ENCODE measurements at regions not wholly inside any gene's neighbourhood (a gene's known extent, or its start where the extent isn't known, plus 50 kb on each side); places are given as distances from the start of the nearest gene placed in this dataset.

DNA sequence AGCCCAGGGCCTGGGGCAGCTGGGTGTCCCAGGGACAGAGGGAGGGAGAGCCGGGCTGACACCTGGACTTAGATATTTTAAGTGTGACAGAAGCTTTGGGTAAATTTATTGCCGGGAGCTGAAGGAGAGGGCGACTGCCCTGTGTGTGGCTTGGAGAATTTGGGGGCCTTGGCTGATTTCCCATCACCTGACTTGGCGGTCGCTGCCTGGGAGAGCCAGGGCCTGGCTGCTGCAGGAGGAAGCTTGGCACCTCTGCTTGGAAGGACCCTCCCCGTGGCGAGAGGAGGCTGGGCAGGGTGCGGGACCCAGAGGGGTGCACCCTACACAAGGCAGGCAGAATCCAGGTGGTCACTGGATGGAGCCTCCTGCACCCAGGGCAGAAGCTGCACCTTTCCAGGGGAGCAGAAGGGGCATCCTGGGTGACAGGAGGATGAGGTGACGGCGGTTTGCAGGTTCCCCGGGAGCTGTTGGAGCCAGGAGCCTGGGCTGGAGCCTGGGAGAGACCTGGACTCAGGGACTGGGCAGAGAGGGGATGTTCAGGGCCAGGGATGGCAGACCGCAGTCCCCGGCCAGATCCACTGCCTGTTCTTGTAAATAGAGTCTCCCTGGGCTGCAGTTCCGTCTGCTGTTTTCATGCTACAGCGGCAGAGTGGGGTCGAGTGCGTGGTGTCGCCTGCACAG is 72.0 kb downstream of the RGS12 start:
- DNase-seq (ENCODE audit: low read depth in 4 of 4, low spot score in 1 of 4) = no peak

DNA sequence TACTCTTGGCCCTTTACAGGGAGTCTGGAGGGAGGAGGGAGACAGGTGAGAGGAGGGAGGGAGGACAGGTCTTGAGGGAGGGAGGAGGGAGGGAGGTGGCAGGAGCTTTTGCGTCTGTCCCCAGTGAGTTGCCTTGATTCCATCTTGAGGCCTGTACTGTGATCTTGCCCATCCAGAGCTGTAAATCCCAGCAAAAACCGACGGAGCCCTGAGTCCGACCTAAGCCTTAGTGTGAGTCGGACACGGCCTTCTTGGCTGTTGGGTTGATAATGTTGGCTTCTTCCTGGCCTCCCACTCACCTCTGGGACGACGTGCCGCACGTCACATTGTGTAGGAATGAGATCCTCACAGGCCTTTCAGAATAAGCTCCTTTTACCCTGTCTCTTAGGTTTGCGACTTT is 72.5 kb downstream of the RGS12 start:
- no peak for DNase-seq (ENCODE audit: low read depth in 4 of 4, low spot score in 1 of 4)

DNA sequence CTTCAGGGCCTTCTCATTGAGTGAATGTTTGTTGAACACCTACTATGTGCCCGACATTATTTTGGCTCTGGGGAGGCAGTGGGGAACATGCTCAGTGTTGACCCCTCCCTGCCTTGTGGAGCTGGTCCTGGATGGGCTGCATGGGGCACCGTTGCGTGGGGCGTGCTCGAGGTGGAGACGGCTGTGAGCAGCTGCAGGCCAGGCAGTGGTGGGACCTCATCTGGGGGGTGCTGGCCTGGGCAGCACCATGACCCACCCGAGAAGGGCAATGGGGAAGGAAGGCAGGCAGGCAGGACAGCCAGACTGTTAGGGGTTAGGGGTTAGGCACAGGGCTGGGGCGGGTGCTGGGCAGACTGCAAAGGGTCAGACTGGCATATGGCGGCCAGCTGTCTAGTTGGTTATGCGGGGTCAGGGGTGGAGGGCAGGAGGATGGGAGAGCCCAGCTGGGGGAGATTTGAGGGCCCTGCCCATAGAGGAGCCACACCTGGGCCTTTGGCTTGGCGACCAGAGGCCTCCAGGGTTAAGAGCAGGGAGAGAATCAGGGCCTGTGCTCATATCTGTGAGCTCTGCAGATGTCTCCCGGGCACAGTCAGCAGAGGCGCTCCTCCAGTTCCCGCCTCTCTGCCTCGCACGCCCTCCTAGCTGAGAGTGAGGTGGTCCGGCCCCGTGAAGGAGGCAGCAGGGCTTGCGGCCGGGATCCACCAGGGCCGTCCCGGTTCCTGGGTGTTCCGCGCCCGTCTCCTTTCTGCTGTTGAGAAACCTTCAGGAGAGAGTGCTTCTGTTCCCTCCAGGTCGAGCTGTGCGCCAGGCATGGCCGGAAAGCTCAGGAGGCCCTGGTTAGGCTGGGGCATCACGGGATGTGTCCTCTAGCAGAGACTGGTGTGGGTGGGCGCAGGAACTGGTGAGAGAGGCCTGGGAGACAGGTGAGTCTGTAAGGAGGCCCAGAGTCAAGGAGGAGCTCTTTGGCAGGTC is 73.3 kb downstream of the RGS12 start:
- no peak for DNase-seq (ENCODE audit: low read depth in 4 of 4, low spot score in 1 of 4)

DNA sequence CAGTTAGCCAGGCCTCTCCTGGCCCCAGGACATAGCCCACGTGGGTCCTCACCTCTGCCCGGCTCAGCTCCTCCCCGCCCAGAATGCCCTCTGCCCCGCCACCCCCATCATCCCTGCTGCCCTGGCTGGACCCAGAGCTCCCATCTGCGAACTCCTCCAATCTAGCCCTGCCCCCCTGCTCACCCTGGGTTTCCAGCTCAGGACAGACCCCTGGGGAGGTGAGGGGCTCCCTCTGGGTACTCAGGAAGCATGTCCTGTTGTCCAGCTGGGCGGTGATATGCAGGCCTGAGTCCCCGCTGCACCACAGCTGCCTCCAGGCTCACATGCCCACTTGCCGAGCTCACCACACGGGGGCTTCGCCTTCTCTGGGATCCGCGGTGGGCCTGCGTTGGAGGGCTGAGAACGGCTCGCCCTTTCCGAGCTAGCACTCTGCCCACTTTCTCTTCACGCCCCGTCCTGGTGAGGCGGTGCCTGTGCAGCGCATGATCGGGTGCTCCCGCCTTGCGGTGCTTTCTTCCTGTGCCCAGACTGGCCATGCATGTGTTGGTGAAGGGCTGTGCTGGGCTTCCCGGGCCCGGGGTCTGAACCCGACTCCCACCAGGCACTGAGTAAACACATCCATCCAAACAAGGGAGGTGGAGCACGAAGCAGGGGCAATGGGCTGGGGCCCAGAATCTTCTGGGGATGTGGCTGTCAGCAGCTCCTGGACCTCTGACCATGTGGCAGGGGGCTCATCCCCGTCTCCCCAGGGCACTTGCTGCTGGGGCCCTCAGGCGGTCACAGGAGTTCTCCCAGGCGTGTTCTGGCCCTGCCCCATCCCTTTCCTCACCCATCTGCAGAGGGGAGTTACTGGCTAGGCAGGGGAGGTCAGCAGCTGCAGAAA is 74.3 kb downstream of the RGS12 start:
- no peak for DNase-seq (ENCODE audit: low read depth in 4 of 4, low spot score in 1 of 4)

DNA sequence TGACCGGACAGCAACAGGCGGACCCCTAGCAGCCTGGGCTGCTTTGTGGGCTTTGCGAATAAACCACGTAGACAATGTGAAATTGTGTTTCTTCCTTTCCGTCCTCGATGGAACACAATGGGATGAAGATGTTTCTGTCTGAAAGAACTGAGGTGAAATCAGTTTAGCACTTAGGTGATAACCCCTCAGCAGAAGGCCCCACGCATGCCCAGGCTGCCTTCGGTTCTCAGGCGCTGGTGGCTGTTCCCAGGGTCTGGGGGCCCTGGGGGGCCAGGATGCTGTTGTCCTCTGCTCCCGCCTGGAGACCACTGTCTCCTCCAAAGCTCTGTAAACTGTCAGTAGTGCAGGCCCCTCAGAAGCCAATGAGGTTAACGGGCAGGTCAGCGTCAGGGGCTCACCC is 73.9 kb upstream of the HGFAC start:
- no peak for DNase-seq (ENCODE audit: low read depth in 4 of 4, low spot score in 1 of 4)

DNA sequence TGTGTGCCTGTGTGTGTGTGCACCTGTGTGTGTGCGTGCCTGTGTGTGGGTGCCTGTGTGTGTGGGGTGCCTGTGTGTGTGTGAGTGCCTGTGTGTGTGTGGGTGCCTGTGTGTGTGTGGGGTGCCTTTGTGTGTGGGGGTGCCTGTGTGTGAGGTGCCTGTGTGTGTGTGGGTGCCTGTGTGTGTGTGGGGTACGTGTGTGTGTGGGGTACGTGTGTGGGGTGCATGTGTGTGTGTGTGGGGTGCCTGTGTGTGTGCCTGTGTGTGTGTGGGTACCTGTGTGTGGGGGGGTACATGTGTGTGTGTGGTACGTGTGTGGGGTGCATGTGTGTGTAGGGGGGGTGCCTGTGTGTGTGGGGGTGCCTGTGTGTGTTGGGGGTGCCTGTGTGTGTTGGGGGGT is 73.4 kb upstream of the HGFAC start:
- no peak for DNase-seq (ENCODE audit: low read depth in 4 of 4, low spot score in 1 of 4)

DNA sequence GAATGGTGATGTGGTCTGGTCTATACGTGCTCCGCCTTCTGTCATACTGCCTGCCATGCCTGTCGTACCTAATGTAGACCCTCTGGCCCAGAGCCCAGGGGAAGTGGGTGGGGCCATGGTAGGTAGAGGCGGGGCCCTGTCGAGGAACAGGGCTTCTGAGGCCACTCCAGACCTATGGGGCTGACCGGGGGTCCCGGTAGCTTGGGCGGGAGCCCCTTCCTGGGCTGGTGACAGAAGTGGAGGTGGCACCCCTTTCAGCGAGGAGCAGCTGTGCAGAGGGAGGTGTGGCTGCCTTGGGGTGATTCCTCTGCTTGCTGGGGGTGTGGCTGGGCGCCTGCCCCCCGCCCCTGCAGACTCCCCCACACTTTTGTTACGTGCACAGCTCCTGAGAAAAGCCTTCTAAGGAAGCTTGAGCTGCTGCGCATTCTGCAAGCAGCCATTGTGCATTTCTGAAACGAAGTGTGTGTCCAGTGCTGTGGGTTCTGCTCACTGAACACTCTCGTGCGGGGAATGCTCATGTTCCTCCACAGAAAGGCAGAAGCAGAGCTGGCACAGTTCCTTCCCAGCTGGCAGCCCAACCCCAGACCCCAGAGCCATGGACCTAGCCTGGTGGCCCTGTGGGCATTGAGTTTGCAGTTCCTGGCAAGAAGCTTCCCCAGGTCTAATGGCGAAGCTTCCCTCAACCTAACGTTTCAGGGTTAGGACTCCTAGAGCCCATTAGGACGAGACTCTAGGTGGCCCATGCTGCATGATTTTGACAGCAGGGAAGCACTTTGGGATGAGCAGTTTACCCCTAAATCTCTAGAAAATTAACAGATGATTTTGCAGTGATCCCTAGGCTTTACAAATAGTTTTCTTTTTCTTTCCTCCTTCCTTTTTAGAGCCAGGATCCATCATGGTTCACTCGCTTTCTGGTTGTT is 72.7 kb upstream of the HGFAC start:
- DNase-seq (ENCODE audit: low read depth in 4 of 4, low spot score in 1 of 4) = no peak

DNA sequence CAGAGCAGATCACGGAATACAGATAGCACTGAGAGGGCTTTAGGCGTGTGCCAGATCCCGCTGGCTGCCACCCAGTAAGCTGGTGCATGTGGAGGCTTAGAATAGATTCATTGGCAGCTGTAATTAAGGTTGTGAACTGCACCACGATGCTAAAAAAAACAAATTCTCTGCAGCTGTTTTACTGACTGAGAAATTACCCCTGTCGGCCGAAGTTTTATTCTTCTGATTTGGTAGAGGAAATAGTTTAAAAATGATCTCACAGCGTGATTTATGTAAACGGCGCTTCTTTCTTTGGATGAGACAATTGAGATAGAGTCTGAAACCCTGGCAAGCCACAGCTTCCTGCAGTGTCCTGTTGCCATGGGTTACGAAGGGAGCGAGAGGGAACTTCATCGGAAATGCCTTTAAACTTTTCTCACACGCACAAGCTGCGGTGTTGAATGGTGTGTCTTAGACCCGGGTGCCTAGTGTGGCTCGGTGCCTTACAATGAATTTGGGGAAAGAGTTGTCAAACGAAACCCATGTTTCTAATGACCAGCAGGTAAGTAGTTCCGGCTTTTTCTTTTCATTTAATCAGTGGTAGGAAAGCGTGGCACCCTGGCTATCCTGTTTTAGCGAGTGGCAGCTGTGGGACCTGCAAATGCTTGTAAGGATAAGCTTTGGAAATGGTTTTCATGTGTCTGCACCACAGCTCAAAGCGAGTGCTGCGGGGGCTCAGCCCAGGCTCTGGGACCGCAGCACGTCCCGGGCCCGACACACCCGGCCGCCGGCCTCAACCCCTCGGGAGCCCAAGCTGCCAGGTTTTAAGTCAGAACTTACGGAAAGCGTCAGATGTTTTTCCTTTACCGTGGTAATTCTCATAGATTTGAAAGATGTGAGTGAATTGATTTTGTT is 71.7 kb upstream of the HGFAC start:
- DNase-seq (ENCODE audit: low read depth in 4 of 4, low spot score in 1 of 4) = peak in 1 of 4 experiments; percentile 29

DNA sequence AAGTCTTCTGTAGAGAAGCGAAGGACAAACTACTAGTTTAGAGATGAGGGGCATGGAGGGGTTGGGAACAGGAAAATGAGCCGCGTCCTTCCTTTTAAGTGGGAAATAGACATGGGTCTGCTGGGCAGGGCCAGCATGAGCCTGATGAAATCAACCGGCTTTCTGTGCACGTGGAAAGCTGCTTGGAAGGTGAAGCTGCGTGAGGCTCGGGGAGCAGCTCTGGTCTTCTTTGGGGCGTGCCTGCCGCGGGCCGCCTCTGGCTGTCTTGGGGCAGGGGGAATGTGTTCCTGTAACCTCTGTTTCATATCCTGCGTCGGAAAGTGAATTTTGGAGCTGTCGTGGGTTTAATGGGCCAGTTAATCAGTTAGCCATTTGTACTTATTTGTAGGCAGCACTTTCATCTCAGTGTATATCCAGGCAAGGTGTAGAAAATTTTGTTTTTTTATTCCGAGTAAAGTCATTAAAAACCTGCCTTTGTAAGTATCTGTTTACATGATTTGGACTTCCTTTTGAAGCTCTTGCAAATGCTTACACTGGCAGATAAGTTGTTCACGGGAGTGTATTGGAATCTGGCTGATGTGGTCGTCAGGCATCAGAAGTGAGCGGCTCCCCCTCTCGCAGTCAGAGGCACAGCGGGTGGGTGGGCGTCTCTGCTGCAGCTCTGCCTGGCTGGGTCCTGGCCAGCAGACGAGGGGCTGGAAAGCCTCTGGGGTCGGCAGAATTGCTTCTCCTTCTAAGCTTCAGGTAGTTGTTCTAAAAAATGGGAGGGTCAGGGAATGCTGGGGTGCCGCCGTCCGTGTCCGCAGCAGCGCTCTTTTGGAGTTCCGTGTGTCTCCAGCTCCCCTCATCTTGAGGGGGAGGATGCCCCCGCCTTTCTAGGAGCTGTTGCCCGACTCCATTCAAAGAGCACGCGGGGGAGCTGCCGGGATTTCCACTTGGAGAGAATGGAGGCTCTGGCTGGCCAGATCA is 70.5 kb upstream of the HGFAC start:
- DNase-seq (ENCODE audit: low read depth in 4 of 4, low spot score in 1 of 4) = no peak

DNA sequence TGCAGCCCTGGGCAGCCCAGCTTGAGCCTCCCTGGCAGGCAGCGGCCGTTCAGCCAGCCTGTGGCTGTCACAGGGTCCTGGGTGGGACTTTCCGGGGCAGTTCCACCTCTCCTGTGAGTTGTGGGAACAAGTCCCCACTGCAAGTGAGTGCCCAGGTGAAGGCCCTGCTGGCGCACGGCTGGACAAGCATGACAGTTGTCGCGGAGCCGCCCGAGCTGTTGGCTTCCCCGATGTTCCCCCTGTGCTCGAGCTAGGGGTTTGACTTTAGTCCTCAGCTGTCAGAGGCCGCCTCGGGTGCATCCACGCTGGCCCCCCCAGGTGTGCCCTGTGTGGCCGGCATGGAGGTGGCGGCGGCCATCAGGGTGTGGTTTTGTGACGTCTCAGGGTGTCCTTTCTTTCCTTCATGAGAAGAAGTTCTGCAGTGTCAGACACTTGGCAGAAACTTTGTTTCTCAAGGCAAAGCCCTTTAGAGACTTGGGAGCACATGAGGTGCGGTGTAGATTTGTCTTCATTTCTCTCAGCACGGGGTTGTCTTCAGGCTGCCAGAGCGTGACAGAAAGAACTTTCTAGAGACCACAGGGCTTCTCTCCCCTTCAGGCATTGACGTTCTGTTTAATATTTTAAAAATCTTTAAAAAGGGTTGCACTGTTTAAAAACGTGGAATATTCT is 69.4 kb upstream of the HGFAC start:
- DNase-seq (ENCODE audit: low read depth in 4 of 4, low spot score in 1 of 4) = no peak

DNA sequence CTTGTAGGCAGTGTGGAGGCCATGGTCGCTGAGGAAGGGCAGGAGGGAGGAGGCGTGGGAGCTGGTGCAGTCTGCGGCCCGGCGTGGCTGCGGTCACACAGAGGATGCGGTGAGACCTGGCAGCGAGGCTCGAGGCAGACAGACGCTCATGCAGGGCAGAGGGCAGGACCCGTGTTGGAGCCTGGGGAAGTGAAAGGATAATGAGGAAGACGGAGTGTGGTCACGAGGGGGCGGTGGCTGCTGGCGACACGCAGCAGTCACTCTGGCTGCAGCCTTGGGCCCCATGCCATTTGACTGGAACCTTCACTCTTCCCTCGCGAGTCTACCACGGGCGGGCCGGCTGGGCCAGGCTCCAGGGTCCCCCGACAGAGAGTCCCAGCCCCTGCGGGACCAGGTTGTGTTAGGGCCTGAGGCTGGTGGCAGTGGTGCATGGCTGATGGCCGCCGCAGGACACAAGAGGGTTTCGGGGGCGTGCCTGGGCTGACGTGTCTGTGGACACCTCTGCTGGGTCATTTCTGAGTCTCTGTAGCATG is 68.8 kb upstream of the HGFAC start:
- DNase-seq (ENCODE audit: low read depth in 4 of 4, low spot score in 1 of 4) = no peak

DNA sequence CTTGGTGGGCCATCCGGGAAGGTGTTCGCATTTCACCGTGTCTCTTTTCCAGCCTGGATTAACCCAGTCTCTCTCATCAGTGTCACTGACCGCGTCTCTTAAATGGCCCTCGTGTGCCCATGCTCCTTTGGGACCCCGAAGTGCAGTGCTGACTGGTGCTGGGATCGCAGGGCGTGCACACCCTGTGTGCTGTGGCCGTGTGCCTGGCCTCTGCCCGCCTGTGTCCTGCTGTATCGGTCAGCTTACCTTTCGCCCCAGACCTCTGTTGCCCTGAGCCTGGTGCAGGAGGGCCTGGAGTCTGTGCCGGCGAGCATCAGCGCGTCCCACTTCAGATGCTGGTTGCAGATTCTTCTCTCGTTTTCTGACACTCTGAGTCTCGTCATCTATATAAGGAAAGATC is 68.3 kb upstream of the HGFAC start:
- DNase-seq (ENCODE audit: low read depth in 4 of 4, low spot score in 1 of 4) = no peak

DNA sequence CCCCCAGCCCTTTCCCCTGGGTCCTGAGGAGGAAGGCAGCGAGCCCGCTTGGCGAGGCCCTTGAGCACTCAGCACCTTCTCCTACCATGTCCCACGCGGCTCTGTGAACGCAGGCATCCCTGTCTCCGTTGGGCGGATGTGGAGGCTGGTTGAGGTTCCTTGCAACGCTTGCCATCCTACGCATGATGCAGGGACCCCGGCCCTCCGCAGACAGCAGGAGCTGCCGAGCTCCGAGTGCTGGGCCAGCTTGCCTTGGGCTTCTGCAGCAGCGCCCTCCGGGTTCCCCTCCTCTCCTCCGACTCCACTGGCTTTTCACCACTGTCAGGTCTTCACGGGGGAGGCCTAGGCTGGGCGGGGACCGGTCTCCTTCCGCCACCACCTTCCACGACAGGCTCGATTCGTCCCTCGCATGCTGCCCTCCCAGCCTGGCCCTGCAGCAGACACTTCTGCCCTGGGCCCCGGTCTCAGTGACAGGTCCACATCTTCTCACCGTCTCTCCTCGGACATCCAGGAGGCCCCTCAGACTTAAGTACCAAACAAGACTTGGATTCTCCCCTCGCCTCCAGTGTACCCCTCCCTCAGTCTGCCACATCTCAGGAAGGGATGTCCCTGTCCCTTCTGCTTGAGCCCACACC is 67.6 kb upstream of the HGFAC start:
- DNase-seq (ENCODE audit: low read depth in 4 of 4, low spot score in 1 of 4) = no peak

DNA sequence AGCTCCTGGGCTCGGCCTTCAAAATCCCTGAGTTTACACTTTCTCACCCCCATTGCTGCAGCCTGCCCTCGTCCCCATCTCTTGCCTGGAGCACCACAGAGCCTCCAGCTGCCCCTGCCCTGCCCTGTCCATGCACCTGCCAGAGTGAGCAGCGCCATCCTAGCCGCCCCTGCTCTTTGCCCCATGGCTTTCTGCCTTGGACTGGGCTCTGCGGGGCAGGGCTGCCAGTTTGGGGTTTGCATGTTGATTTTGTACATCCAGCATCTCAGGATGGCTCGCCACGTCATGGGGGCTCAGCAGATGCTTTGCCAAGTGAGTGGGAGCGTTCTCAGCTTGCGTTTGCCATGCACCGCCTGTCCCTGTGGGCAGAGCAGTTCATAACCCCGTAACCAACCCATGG is 67.1 kb upstream of the HGFAC start:
- no peak for DNase-seq (ENCODE audit: low read depth in 4 of 4, low spot score in 1 of 4)

DNA sequence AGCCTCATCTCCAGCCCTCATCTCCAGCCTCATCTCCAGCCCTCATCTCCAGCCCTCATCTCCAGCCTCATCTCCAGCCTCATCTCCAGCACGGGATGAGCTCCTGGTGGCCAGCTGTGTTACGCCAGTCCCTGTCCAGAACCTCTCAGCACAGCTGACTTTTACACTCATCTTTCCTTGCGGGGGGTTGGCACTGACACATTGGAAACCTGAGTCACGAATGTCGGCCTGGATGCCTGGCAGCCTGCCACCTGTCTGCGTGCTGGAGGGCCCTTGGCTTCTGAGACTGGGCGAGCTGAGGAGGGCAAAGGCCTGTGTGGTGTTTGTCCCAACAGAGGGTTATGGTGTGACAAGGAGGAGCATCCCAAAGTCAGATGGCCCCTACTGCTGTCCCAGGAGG is 66.1 kb upstream of the HGFAC start:
- no peak for DNase-seq (ENCODE audit: low read depth in 4 of 4, low spot score in 1 of 4)

DNA sequence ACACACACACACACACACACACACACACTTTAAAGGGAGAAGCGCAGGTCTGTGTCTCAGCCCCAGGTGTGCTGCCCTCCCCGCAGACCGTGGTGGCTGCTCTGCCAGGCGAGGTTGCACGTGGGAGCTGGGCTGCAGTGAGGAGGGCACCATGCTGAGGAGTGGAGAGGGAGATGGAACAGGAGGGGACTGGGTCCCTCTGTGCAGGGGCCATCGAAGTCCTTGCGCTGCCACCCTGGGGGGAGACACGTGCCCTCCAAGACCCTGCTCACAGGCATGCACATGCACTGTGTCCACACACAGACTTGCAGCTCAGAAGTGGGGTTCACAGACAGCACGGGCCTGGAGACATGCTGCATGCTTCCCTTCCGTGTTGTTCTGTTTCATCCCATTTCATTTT is 65.5 kb upstream of the HGFAC start:
- DNase-seq (ENCODE audit: low read depth in 4 of 4, low spot score in 1 of 4) = no peak

DNA sequence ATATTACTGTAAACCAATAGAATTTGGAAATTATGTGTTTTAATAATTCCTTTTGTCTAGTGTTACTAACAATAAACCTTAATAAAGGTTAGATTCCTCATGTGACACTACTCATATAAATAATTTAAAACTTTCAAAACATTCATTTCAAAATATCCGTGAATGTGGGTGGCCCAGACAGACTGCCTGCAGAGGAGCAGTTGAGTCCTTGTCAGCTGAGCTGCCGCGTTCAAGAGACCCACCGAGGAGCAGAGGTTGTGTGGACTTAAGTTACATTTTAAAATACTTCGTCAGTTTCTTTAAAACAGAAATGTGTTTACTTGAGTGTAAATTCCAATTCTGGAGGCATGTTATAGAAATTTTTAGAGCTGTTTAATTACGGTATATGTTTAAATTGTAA is 64.2 kb upstream of the HGFAC start:
- DNase-seq (ENCODE audit: low read depth in 4 of 4, low spot score in 1 of 4) = no peak
